ENCODE measurements at regions not wholly inside any gene's neighbourhood (a gene's known extent, or its start where the extent isn't known, plus 50 kb on each side); places are given as distances from the start of the nearest gene placed in this dataset.

- Mint-ChIP-seq H3K36me3 (peaks cover 0 to 4% (median 3%) of the 10 kb centered on the region in 3 donors), H3K27ac (no peak overlapping the region), H3K4me1 (no peaks in the 10 kb centered on the region), H3K27me3 (ENCODE audit: low read depth in 3 of 3) (peaks cover 2 to 6% (median 6%) of the 10 kb centered on the region in 3 donors), H3K9me3 (peaks cover 0 to 13% (median 8%) of the 10 kb centered on the region in 6 donors), H3K4me3 (no peak overlapping the region)
- no peak for DNase-seq
Observed at GRCh38 chr5:6806668-6807067, 93.4 kb downstream of the TENT4A start.

GRCh38 chr5:6808462-6808861 lies 95.2 kb downstream of the TENT4A start:
- no peaks in the 10 kb centered on the region for H3K4me1 Mint-ChIP-seq
- no peak overlapping the region for H3K27ac Mint-ChIP-seq
- H3K4me3 Mint-ChIP-seq: no peak overlapping the region

GRCh38 chr5:6810641-6811405 lies 97.6 kb downstream of the TENT4A start:
- peaks cover 0 to 4% (median 3%) of the 10 kb centered on the region in 3 donors for H3K36me3 Mint-ChIP-seq
- H3K9me3 Mint-ChIP-seq: peaks cover 0 to 13% (median 8%) of the 10 kb centered on the region in 6 donors
- H3K4me3 Mint-ChIP-seq: no peak overlapping the region
- no peak overlapping the region for H3K27ac Mint-ChIP-seq
- H3K27me3 Mint-ChIP-seq (ENCODE audit: low read depth in 3 of 3): peaks cover 2 to 7% (median 2%) of the 10 kb centered on the region in 3 donors
- DNase-seq: no peak
- H3K4me1 Mint-ChIP-seq: no peaks in the 10 kb centered on the region

More at GRCh38 chr5:6808462-6808861, 95.2 kb downstream of the TENT4A start:
- Mint-ChIP-seq H3K27me3 (ENCODE audit: low read depth in 3 of 3) (peaks cover 2 to 4% (median 3%) of the 10 kb centered on the region in 3 donors), H3K36me3 (peaks cover 0 to 4% (median 3%) of the 10 kb centered on the region in 3 donors), H3K9me3 (peaks cover 0 to 13% (median 8%) of the 10 kb centered on the region in 6 donors)
- no peak for DNase-seq

- no peak overlapping the region for H3K4me3 Mint-ChIP-seq
- peaks cover 0 to 10% (median 2%) of the 10 kb centered on the region in 3 donors for H3K27me3 Mint-ChIP-seq (ENCODE audit: low read depth in 3 of 3)
- no peak overlapping the region for H3K27ac Mint-ChIP-seq
- no peak for DNase-seq
- H3K9me3 Mint-ChIP-seq: peaks cover 0 to 5% (median 3%) of the 10 kb centered on the region in 6 donors
- peaks cover 0 to 4% (median 0%) of the 10 kb centered on the region in 3 donors for H3K36me3 Mint-ChIP-seq
- no peaks in the 10 kb centered on the region for H3K4me1 Mint-ChIP-seq
Observed at GRCh38 chr5:6812091-6812490, 98.9 kb downstream of the TENT4A start.

- Mint-ChIP-seq H3K4me1 (no peaks in the 10 kb centered on the region), H3K27me3 (ENCODE audit: low read depth in 3 of 3) (peaks cover 0 to 10% (median 0%) of the 10 kb centered on the region in 3 donors), H3K36me3 (no peaks in the 10 kb centered on the region), H3K27ac (no peak overlapping the region), H3K9me3 (no peaks in the 10 kb centered on the region), H3K4me3 (no peak overlapping the region)
- DNase-seq: no peak
Observed at GRCh38 chr5:6812800-6813731, 99.8 kb downstream of the TENT4A start.

GRCh38 chr5:6814816-6815215 lies 101.6 kb downstream of the TENT4A start:
- no peaks in the 10 kb centered on the region for H3K36me3 Mint-ChIP-seq
- no peaks in the 10 kb centered on the region for H3K4me1 Mint-ChIP-seq
- peaks cover 0 to 9% (median 0%) of the 10 kb centered on the region in 6 donors for H3K9me3 Mint-ChIP-seq
- no peak for DNase-seq
- no peak overlapping the region for H3K27ac Mint-ChIP-seq
- H3K4me3 Mint-ChIP-seq: no peak overlapping the region
- peaks cover 0 to 8% (median 2%) of the 10 kb centered on the region in 3 donors for H3K27me3 Mint-ChIP-seq (ENCODE audit: low read depth in 3 of 3)

GRCh38 chr5:6818594-6819511 lies 105.6 kb downstream of the TENT4A start:
- no peaks in the 10 kb centered on the region for H3K4me1 Mint-ChIP-seq
- H3K36me3 Mint-ChIP-seq: peaks cover 6 to 7% (median 7%) of the 10 kb centered on the region in 3 donors
- DNase-seq: no peak
- H3K4me3 Mint-ChIP-seq: no peak overlapping the region
- H3K27me3 Mint-ChIP-seq (ENCODE audit: low read depth in 3 of 3): peaks cover 4 to 12% (median 6%) of the 10 kb centered on the region in 3 donors
- no peak overlapping the region for H3K27ac Mint-ChIP-seq
- peaks cover 6 to 31% (median 18%) of the 10 kb centered on the region in 6 donors for H3K9me3 Mint-ChIP-seq

- H3K36me3 Mint-ChIP-seq: peaks cover 6 to 7% (median 7%) of the 10 kb centered on the region in 3 donors
- H3K27me3 Mint-ChIP-seq (ENCODE audit: low read depth in 3 of 3): peaks cover 4 to 11% (median 6%) of the 10 kb centered on the region in 3 donors
- no peak for DNase-seq
- no peak overlapping the region for H3K4me3 Mint-ChIP-seq
- H3K4me1 Mint-ChIP-seq: no peaks in the 10 kb centered on the region
- H3K9me3 Mint-ChIP-seq: peaks cover 6 to 31% (median 18%) of the 10 kb centered on the region in 6 donors
- H3K27ac Mint-ChIP-seq: no peak overlapping the region
Observed at GRCh38 chr5:6819521-6819920, 106.3 kb downstream of the TENT4A start.

GRCh38 chr5:6820851-6821479 lies 107.7 kb downstream of the TENT4A start:
- H3K36me3 Mint-ChIP-seq: peaks cover 6 to 7% (median 7%) of the 10 kb centered on the region in 3 donors
- no peak overlapping the region for H3K27ac Mint-ChIP-seq
- no peak overlapping the region for H3K4me3 Mint-ChIP-seq
- DNase-seq: peak; percentile 17 to 32 (median 19)
- H3K27me3 Mint-ChIP-seq (ENCODE audit: low read depth in 3 of 3): peaks cover 4 to 10% (median 8%) of the 10 kb centered on the region in 3 donors
- peaks cover 6 to 31% (median 18%) of the 10 kb centered on the region in 6 donors for H3K9me3 Mint-ChIP-seq
- no peaks in the 10 kb centered on the region for H3K4me1 Mint-ChIP-seq

- H3K36me3 Mint-ChIP-seq: peaks cover 6 to 7% (median 7%) of the 10 kb centered on the region in 3 donors
- no peak overlapping the region for H3K4me3 Mint-ChIP-seq
Observed at GRCh38 chr5:6822068-6822467, 108.8 kb downstream of the TENT4A start.

GRCh38 chr5:6822556-6823343 lies 109.5 kb downstream of the TENT4A start:
- Mint-ChIP-seq H3K27me3 (ENCODE audit: low read depth in 3 of 3) (peaks cover 4 to 10% (median 7%) of the 10 kb centered on the region in 3 donors), H3K27ac (no peak overlapping the region), H3K4me1 (peaks cover 7% of the 10 kb centered on the region in 2 donors), H3K36me3 (peaks cover 6 to 7% (median 7%) of the 10 kb centered on the region in 3 donors), H3K9me3 (peaks cover 6 to 31% (median 18%) of the 10 kb centered on the region in 6 donors), H3K4me3 (no peak overlapping the region)
- DNase-seq: no peak

More at GRCh38 chr5:6822068-6822467, 108.8 kb downstream of the TENT4A start:
- Mint-ChIP-seq H3K9me3 (peaks cover 6 to 31% (median 18%) of the 10 kb centered on the region in 6 donors), H3K27me3 (ENCODE audit: low read depth in 3 of 3) (peaks cover 4 to 10% (median 7%) of the 10 kb centered on the region in 3 donors), H3K27ac (no peak overlapping the region), H3K4me1 (peaks cover 0 to under 1% of the 10 kb centered on the region in 2 donors)
- DNase-seq: no peak

GRCh38 chr5:6823996-6824395 lies 110.8 kb downstream of the TENT4A start:
- peaks cover 6 to 7% (median 7%) of the 10 kb centered on the region in 3 donors for H3K36me3 Mint-ChIP-seq
- H3K4me1 Mint-ChIP-seq: peaks cover 18 to 20% of the 10 kb centered on the region in 2 donors
- H3K4me3 Mint-ChIP-seq: no peak overlapping the region
- H3K27me3 Mint-ChIP-seq (ENCODE audit: low read depth in 3 of 3): peaks cover 4 to 9% (median 7%) of the 10 kb centered on the region in 3 donors
- H3K9me3 Mint-ChIP-seq: peaks cover 6 to 30% (median 18%) of the 10 kb centered on the region in 6 donors
- no peak overlapping the region for H3K27ac Mint-ChIP-seq
- DNase-seq: no peak
